Lower lobe of right lung (tissue), 2 donors: ENCODE measurements at regions not wholly inside any gene's neighbourhood (a gene's known extent, or its start where the extent isn't known, plus 50 kb on each side); places are given as distances from the start of the nearest gene placed in this dataset.

ENCODE experiments used
- ATAC-seq, 2 donors: fragments of 200-7000 bp; cut with Tn5 transposase; one replicate each; pipeline ENCODE4 v1.9.1; 2020 to 2022; ENCODE audit warnings: mild to moderate bottlenecking in 2 of 2, moderate library complexity in 2 of 2
- DNase-seq: peaks from one replicate; pipeline ENCODE4 v3.0.0-alpha.2; 2020
- H3K27ac ChIP-seq: fragments of 200-600 bp; one replicate; pipeline ENCODE4 v1.8.0; 2022
- H3K27me3 ChIP-seq: fragments of 200-600 bp; one replicate; pipeline ENCODE4 v1.8.0; 2022; ENCODE audit warnings: low read depth
- H3K36me3 ChIP-seq: fragments of 200-600 bp; one replicate; pipeline ENCODE4 v1.8.0; 2022; ENCODE audit warnings: mild to moderate bottlenecking
- H3K4me1 ChIP-seq: fragments of 200-600 bp; one replicate; pipeline ENCODE4 v1.8.0; 2022
- H3K4me3 ChIP-seq: fragments of 200-600 bp; one replicate; pipeline ENCODE4 v1.8.0; 2022; ENCODE audit warnings: mild to moderate bottlenecking
- H3K9me3 ChIP-seq: fragments of 200-600 bp; one replicate; pipeline ENCODE4 v1.8.0; 2022
- CTCF ChIP-seq: fragments of 200-600 bp; IDR thresholded peaks from one replicate; pipeline ENCODE4 v1.8.0; 2022; ENCODE audit warnings: antibody characterized with exemption, mild to moderate bottlenecking
- intact Hi-C: fragments of 100-400 bp; cut with DNase I; formaldehyde crosslinking; loops from one replicate; pipeline ENCODE4 v1.11.0; 2022
- donor health status: DM: no; HTN: yes; CAD: no; lungs with severe emphysema.

GRCh38 chr10:44696496-44696895 lies 214.6 kb upstream of the TMEM72 start:
- Histone ChIP-seq H3K27ac (peak overlapping the region; percentile 4), H3K4me3 (no peak overlapping the region), H3K4me1 (no peaks in the 10 kb centered on the region), H3K9me3 (no peaks in the 10 kb centered on the region), H3K27me3 (no peaks in the 10 kb centered on the region), H3K36me3 (no peaks in the 10 kb centered on the region)
- no peak for TF ChIP-seq CTCF
- ATAC-seq = no peak
- no peak for DNase-seq
- intact Hi-C loops = no loop called here

- no peak for ATAC-seq
- intact Hi-C loops = no loop called here
- H3K4me1 ChIP-seq = no peaks in the 10 kb centered on the region
- no peak for TF ChIP-seq CTCF
- no peaks in the 10 kb centered on the region for H3K36me3 ChIP-seq
- H3K27ac ChIP-seq = no peak overlapping the region
- no peak overlapping the region for H3K4me3 ChIP-seq
- DNase-seq = no peak
- no peaks in the 10 kb centered on the region for H3K9me3 ChIP-seq
- H3K27me3 ChIP-seq = no peaks in the 10 kb centered on the region
Measured at GRCh38 chr10:44697116-44697515, 214.0 kb upstream of the TMEM72 start.

GRCh38 chr10:44702531-44702930 lies 208.6 kb upstream of the TMEM72 start:
- intact Hi-C loops = no loop called here
- Histone ChIP-seq H3K36me3 (no peaks in the 10 kb centered on the region), H3K27ac (no peak overlapping the region), H3K27me3 (no peaks in the 10 kb centered on the region), H3K4me3 (no peak overlapping the region), H3K9me3 (no peaks in the 10 kb centered on the region), H3K4me1 (no peaks in the 10 kb centered on the region)
- no peak for TF ChIP-seq CTCF
- DNase-seq = no peak
- no peak for ATAC-seq

GRCh38 chr10:44703241-44704155 lies 207.6 kb upstream of the TMEM72 start:
- Histone ChIP-seq H3K4me1 (no peaks in the 10 kb centered on the region), H3K27ac (no peak overlapping the region), H3K4me3 (no peak overlapping the region), H3K36me3 (no peaks in the 10 kb centered on the region), H3K9me3 (no peaks in the 10 kb centered on the region), H3K27me3 (no peaks in the 10 kb centered on the region)
- TF ChIP-seq CTCF = no peak
- DNase-seq (no peak), ATAC-seq (no peak)
- intact Hi-C loops = no loop called here

GRCh38 chr10:44704616-44705015 lies 206.5 kb upstream of the TMEM72 start:
- Histone ChIP-seq H3K9me3 (no peaks in the 10 kb centered on the region), H3K4me3 (no peak overlapping the region), H3K27me3 (no peaks in the 10 kb centered on the region), H3K4me1 (no peaks in the 10 kb centered on the region), H3K36me3 (no peaks in the 10 kb centered on the region), H3K27ac (no peak overlapping the region)
- DNase-seq (no peak), ATAC-seq (no peak)
- TF ChIP-seq CTCF = no peak
- intact Hi-C loops = no loop called here
